ENCODE measurements at regions not wholly inside any gene's neighbourhood (a gene's known extent, or its start where the extent isn't known, plus 50 kb on each side); places are given as distances from the start of the nearest gene placed in this dataset.
A peak's percentile ranks its signal among the peaks of the same experiment; 100 is the strongest.

DNA sequence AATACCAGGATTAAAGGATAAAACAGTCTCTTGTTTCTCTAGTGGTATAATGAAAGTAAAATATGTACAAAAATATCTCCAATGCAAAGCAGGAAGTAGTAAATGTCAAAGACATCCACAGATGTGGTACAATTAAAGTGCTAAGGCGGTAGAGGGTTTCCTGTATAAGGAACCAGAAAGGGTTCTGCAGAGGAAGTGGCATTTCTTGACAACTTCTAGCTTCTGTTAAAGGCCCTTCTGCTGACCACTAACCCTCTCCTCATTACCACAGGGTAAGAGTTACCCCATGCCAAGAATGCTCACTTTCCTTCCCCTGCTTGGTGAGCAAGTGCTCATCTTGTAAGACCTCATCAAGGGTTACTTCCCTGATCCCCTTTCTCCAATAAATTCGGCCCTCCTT, 883.6 kb upstream of the NR2F2 start:
- no peaks in the 10 kb centered on the region for H3K36me3 ChIP-seq (replicated peaks; ENCODE audit: insufficient read depth, low read length)
- no peaks in the 10 kb centered on the region for H4K20me1 ChIP-seq (ENCODE audit: insufficient read depth, low read length)
- peaks cover 27% of the 10 kb centered on the region for H3K27me3 ChIP-seq (replicated peaks; ENCODE audit: insufficient read depth, low read length)
- no peaks in the 10 kb centered on the region for H3K9me2 ChIP-seq (replicated peaks; ENCODE audit: insufficient read depth, low read length)
- H3K79me2 ChIP-seq (ENCODE audit: low read length) = no peaks in the 10 kb centered on the region
- peak; percentile 93 for DNase-seq
- H2AFZ ChIP-seq (ENCODE audit: low read length) = no peak overlapping the region
- peak overlapping the region; percentile 55 for H3K4me2 ChIP-seq (ENCODE audit: low read depth, low read length)
- peak; percentile 55; the same call in 1 of the 2 replicates for TF ChIP-seq EZH2phosphoT487 (IDR thresholded peaks at IDR 0.05; ENCODE audit: low read length)
- no peak for TF ChIP-seq EZH2 (optimal IDR thresholded peaks at IDR 0.05; ENCODE audit: low read depth, low read length)
- no peak for TF ChIP-seq CTCF (IDR thresholded peaks at IDR 0.05; ENCODE audit: low read length)
- no peak overlapping the region for H3K4me3 ChIP-seq (ENCODE audit: low read length)
- no peak overlapping the region for H3K27ac ChIP-seq (ENCODE audit: low read length)
- H3F3A ChIP-seq (ENCODE audit: insufficient read depth, low read length) = peaks cover 7% of the 10 kb centered on the region; the same call in 1 of the 2 replicates
- H3K9ac ChIP-seq (ENCODE audit: low read length) = no peak overlapping the region
- peaks cover 12% of the 10 kb centered on the region for H3K4me1 ChIP-seq (ENCODE audit: low read length)
- no peaks in the 10 kb centered on the region for H3K9me3 ChIP-seq (replicated peaks; ENCODE audit: insufficient read depth, low read length)

GRCh38 chr15:95447486-95447885, 883.0 kb upstream of the NR2F2 start:
- Histone ChIP-seq H3K9me2 (replicated peaks; ENCODE audit: insufficient read depth, low read length) (no peaks in the 10 kb centered on the region), H3K36me3 (replicated peaks; ENCODE audit: insufficient read depth, low read length) (no peaks in the 10 kb centered on the region), H3K27me3 (replicated peaks; ENCODE audit: insufficient read depth, low read length) (peaks cover 27% of the 10 kb centered on the region), H3K9ac (ENCODE audit: low read length) (no peak overlapping the region), H3F3A (ENCODE audit: insufficient read depth, low read length) (peaks cover 7% of the 10 kb centered on the region; the same call in 1 of the 2 replicates), H4K20me1 (ENCODE audit: insufficient read depth, low read length) (no peaks in the 10 kb centered on the region), H3K4me2 (ENCODE audit: low read depth, low read length) (peak overlapping the region; percentile 55; the same call in 1 of the 2 replicates), H2AFZ (ENCODE audit: low read length) (no peak overlapping the region), H3K79me2 (ENCODE audit: low read length) (no peaks in the 10 kb centered on the region), H3K4me1 (ENCODE audit: low read length) (peaks cover 12% of the 10 kb centered on the region), H3K9me3 (replicated peaks; ENCODE audit: insufficient read depth, low read length) (no peaks in the 10 kb centered on the region), H3K4me3 (ENCODE audit: low read length) (no peak overlapping the region), H3K27ac (ENCODE audit: low read length) (no peak overlapping the region)
- no peak for DNase-seq
- TF ChIP-seq EZH2phosphoT487 (IDR thresholded peaks at IDR 0.05; ENCODE audit: low read length) (no peak), EZH2 (optimal IDR thresholded peaks at IDR 0.05; ENCODE audit: low read depth, low read length) (no peak), CTCF (IDR thresholded peaks at IDR 0.05; ENCODE audit: low read length) (no peak)

- no peak overlapping the region for H3K4me2 ChIP-seq (ENCODE audit: low read depth, low read length)
- H3K9me3 ChIP-seq (replicated peaks; ENCODE audit: insufficient read depth, low read length) = no peaks in the 10 kb centered on the region
- H3K27me3 ChIP-seq (replicated peaks; ENCODE audit: insufficient read depth, low read length) = peaks cover 27% of the 10 kb centered on the region
- H3F3A ChIP-seq (ENCODE audit: insufficient read depth, low read length) = peaks cover 7% of the 10 kb centered on the region; the same call in 1 of the 2 replicates
- no peak overlapping the region for H3K27ac ChIP-seq (ENCODE audit: low read length)
- no peak overlapping the region for H2AFZ ChIP-seq (ENCODE audit: low read length)
- H3K36me3 ChIP-seq (replicated peaks; ENCODE audit: insufficient read depth, low read length) = no peaks in the 10 kb centered on the region
- H3K79me2 ChIP-seq (ENCODE audit: low read length) = no peaks in the 10 kb centered on the region
- peaks cover 12% of the 10 kb centered on the region for H3K4me1 ChIP-seq (ENCODE audit: low read length)
- no peaks in the 10 kb centered on the region for H3K9me2 ChIP-seq (replicated peaks; ENCODE audit: insufficient read depth, low read length)
- no peak for DNase-seq
- TF ChIP-seq EZH2 (optimal IDR thresholded peaks at IDR 0.05; ENCODE audit: low read depth, low read length) (no peak), EZH2phosphoT487 (IDR thresholded peaks at IDR 0.05; ENCODE audit: low read length) (no peak), CTCF (IDR thresholded peaks at IDR 0.05; ENCODE audit: low read length) (no peak)
- H3K4me3 ChIP-seq (ENCODE audit: low read length) = no peak overlapping the region
- H3K9ac ChIP-seq (ENCODE audit: low read length) = no peak overlapping the region
- H4K20me1 ChIP-seq (ENCODE audit: insufficient read depth, low read length) = no peaks in the 10 kb centered on the region
These were observed 881.8 kb upstream of the NR2F2 start for GRCh38 chr15:95448531-95449229.

Measured in MM.1S (cell line).